Activated naive CD4-positive, alpha-beta T cell treated with anti-CD3 and anti-CD28 coated beads for 36 hours (primary cell): ENCODE measurements at regions not wholly inside any gene's neighbourhood (a gene's known extent, or its start where the extent isn't known, plus 50 kb on each side); places are given as distances from the start of the nearest gene placed in this dataset.

Source experiments
- CTCF ChIA-PET: fragments of 350-600 bp; sonication (Branson Sonifier 250); formaldehyde crosslinking; loops from one replicate; lab custom pipeline; 2021; ENCODE audit warnings: antibody characterized with exemption; lab: Charles Lee
- DNase-seq: peaks from one replicate; pipeline ENCODE4 v3.0.0-alpha.2; 2020
- H3K27ac Mint-ChIP-seq: one replicate; pipeline ENCODE4 v1.8.0; 2021; ENCODE audit warnings: mild to moderate bottlenecking, mixed read lengths
- H3K27me3 Mint-ChIP-seq: one replicate; pipeline ENCODE4 v1.8.0; 2021; ENCODE audit warnings: low read depth, mixed read lengths
- H3K36me3 Mint-ChIP-seq: one replicate; pipeline ENCODE4 v1.8.0; 2021; ENCODE audit warnings: low read depth, mixed read lengths
- H3K4me1 Mint-ChIP-seq: one replicate; pipeline ENCODE4 v1.8.0; 2021; ENCODE audit warnings: low read depth, mixed read lengths
- H3K4me3 Mint-ChIP-seq: one replicate; pipeline ENCODE4 v1.8.0; 2021; ENCODE audit warnings: mild to moderate bottlenecking, moderate library complexity, mixed read lengths
- H3K9me3 Mint-ChIP-seq: one replicate; pipeline ENCODE4 v1.8.0; 2021; ENCODE audit warnings: mixed read lengths
- intact Hi-C: fragments of 100-400 bp; cut with micrococcal nuclease; formaldehyde crosslinking; loops from one replicate; pipeline ENCODE4 v1.15.1; 2023

DNA sequence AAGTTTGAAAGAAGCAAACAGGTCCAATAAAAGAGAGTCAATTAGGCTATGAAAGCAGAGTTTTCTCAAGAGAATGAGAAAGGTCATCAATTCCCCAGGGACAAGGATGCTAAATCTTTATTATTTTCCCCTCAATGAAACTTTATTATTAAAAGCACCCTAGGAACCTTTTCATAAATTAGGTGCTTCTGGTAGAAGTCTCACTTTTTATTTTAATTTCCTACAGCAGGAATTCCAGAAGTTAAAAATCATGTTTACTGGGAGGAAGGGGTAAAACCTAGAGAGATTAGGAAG lies 223.2 kb upstream of the SOX5 start:
- H3K27me3 Mint-ChIP-seq: no peaks in the 10 kb centered on the region
- peaks cover 2% of the 10 kb centered on the region for H3K4me1 Mint-ChIP-seq
- H3K36me3 Mint-ChIP-seq: no peaks in the 10 kb centered on the region
- H3K9me3 Mint-ChIP-seq: peaks cover 5% of the 10 kb centered on the region
- DNase-seq: no peak
- CTCF ChIA-PET: no interaction called here
- no peak overlapping the region for H3K27ac Mint-ChIP-seq
- H3K4me3 Mint-ChIP-seq: no peak overlapping the region
- intact Hi-C loops: no loop called here

DNA sequence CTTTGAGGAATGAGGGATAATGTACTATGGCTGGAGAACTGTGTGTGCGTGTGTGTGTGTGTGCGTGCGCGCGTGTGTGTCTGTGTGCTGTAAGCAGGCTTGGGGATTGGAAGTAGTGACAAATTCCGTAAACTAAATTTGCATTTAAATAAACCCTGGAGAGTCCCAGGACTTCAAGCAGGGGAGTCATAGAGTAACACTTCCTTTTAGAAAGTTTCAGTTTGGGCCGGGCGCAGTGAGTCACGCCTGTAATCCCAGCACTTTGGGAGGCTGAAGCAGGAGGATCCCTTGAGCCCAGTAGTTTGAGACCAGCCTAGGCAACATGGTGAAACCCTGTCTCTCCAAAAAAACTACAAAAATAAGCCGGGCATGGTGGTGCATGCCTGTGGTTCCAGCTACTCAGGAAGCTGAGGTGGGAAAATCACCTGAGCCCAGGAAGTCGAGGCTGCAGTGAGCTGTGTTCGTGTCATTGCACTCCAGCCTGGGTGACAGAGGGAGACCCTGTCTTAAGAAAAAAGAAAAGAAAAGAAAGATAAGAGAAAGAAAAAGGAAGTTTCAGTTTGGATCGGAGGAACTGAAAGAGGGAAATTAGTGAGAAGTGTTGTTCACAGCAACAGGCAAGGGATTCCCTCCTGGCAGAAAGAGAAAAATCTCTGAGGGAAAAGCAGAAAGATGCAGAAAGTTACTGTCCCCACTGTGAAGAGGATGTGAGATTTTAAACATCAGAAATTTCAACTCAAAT lies 222.7 kb upstream of the SOX5 start:
- intact Hi-C loops: no loop called here
- Mint-ChIP-seq H3K9me3 (peaks cover 5% of the 10 kb centered on the region), H3K27ac (no peak overlapping the region), H3K36me3 (no peaks in the 10 kb centered on the region), H3K4me3 (no peak overlapping the region), H3K4me1 (peaks cover 2% of the 10 kb centered on the region), H3K27me3 (no peaks in the 10 kb centered on the region)
- CTCF ChIA-PET: no interaction called here
- no peak for DNase-seq

DNA sequence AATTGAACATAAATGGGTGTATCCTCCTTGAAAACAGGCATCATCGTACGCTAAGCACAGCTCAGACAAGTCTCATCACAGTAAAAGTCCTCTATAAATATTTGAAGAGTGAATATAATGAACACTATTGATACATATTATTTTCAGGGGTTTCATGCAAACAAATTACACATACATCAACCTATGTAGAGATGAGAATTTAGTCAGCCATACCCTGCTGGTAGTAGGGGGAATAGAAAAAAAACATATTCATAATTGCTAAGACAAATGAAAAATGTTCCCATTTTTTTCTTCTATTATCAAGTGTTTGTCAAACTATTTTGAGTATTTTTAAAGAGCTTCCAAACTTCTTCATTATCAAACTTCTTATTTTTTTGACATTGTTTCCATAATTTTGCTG lies 205.6 kb upstream of the SOX5 start:
- H3K36me3 Mint-ChIP-seq: no peaks in the 10 kb centered on the region
- H3K27me3 Mint-ChIP-seq: no peaks in the 10 kb centered on the region
- H3K4me1 Mint-ChIP-seq: no peaks in the 10 kb centered on the region
- intact Hi-C loops: no loop called here
- DNase-seq: no peak
- H3K9me3 Mint-ChIP-seq: peaks cover 3% of the 10 kb centered on the region
- no peak overlapping the region for H3K27ac Mint-ChIP-seq
- H3K4me3 Mint-ChIP-seq: no peak overlapping the region
- CTCF ChIA-PET: no interaction called here

DNA sequence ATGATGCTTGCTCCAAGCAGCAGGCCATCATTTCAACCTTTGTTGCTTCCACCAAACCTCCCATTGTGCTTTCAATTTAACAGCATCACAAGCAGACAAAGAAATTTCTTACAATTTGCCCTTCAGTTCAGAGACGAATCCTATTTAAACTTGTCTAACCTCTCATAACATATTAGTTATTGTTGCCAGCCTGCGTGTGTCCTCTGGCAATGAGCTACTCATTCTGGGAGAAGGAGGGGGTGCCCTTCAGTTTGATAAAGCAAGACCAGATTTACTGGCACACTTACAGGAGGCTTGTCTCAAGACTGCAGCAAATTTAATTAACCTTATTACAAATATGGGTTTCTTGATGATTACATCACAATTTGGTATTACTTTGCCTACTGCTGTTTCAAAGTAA lies 203.6 kb upstream of the SOX5 start:
- intact Hi-C loops: no loop called here
- H3K27me3 Mint-ChIP-seq: no peaks in the 10 kb centered on the region
- no peak overlapping the region for H3K4me3 Mint-ChIP-seq
- H3K9me3 Mint-ChIP-seq: peaks cover 3% of the 10 kb centered on the region
- H3K27ac Mint-ChIP-seq: no peak overlapping the region
- no peaks in the 10 kb centered on the region for H3K4me1 Mint-ChIP-seq
- CTCF ChIA-PET: no interaction called here
- no peak for DNase-seq
- H3K36me3 Mint-ChIP-seq: no peaks in the 10 kb centered on the region

DNA sequence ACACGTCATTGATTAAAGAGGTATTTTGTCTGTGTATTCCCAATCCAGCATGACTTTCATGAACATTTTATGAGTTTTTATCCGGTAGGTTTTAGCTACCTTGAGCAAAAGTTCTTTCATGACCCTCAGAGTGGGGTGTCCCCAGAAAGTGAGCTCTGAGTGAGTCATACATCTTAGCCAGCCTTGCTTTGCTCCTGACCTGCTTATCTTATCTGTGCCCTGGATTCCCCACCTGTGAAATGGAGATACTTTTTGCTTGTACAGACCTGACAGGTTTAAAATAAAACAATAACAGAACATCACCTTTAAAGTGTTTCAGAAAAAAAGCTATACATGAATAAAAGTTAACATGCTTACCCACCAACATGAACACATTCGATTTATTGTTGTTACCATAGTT lies 202.8 kb upstream of the SOX5 start:
- Mint-ChIP-seq H3K4me1 (no peaks in the 10 kb centered on the region), H3K27ac (no peak overlapping the region), H3K27me3 (no peaks in the 10 kb centered on the region), H3K36me3 (no peaks in the 10 kb centered on the region), H3K4me3 (no peak overlapping the region), H3K9me3 (peaks cover 3% of the 10 kb centered on the region)
- CTCF ChIA-PET: no interaction called here
- DNase-seq: no peak
- intact Hi-C loops: no loop called here

DNA sequence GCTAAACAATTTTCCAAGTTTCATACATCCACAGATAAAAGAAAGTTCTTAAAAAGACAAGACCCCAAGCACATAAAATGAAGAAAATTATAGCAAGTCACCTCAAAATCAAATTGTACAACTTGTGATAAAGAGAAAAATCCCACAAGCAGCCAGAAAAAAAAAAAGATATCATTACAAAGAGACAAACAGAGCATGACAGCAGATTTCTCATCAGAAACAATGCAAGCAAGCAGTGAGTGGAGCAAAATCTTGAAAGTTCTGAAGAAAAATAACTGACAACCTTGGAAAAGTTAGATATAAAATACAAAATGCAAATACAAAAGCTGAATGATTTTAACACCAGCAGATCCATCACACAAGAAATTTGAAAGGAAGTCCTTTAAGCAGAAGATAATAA lies 194.5 kb upstream of the SOX5 start:
- H3K27ac Mint-ChIP-seq: no peak overlapping the region
- intact Hi-C loops: no loop called here
- H3K36me3 Mint-ChIP-seq: no peaks in the 10 kb centered on the region
- H3K4me1 Mint-ChIP-seq: no peaks in the 10 kb centered on the region
- no peak for DNase-seq
- H3K9me3 Mint-ChIP-seq: no peaks in the 10 kb centered on the region
- CTCF ChIA-PET: no interaction called here
- no peak overlapping the region for H3K4me3 Mint-ChIP-seq
- H3K27me3 Mint-ChIP-seq: no peaks in the 10 kb centered on the region

DNA sequence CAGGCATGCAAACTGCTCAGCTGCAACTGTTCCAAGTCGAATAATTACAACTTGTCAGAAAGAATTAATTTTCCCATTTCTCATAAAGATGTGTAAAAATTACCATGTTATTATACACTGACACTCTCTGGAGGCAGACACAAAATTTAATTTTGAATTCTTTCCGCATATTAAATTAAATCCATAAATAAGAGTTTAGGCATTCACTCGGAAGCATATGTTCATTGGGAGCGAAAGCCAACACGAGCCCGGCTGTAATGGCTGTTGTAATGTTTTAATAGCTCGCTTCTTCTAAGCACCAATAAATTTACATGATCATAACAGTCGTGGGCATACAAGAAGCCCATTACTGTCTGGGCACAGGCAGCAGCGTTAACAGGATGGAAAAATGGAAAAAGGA lies 189.6 kb upstream of the SOX5 start:
- H3K4me1 Mint-ChIP-seq: no peaks in the 10 kb centered on the region
- CTCF ChIA-PET: no interaction called here

DNA sequence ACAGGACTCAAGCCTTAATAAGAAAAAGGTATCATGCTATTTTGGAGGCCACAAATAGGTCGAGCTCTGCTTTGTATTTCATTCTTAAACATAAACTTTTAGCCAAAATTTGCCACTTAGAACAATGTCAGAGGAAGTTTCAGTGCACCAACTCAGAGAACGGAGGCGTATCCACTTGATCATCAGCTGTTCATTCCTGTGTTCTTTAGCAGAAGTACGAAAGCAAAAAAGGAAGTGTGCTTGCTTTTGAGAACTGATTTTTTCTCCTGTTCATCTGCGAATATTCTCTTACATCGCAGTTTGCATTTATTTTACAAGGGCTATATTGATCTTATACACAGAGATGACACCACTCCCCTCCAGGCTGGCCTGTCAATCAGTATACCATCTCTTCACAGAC lies 188.6 kb upstream of the SOX5 start:
- CTCF ChIA-PET: no interaction called here
- H3K9me3 Mint-ChIP-seq: no peaks in the 10 kb centered on the region
- H3K27me3 Mint-ChIP-seq: no peaks in the 10 kb centered on the region
- DNase-seq: no peak
- H3K4me1 Mint-ChIP-seq: no peaks in the 10 kb centered on the region
- H3K36me3 Mint-ChIP-seq: no peaks in the 10 kb centered on the region
- H3K4me3 Mint-ChIP-seq: no peak overlapping the region
- intact Hi-C loops: no loop called here
- no peak overlapping the region for H3K27ac Mint-ChIP-seq

More for the DNA sequence above, 189.6 kb upstream of the SOX5 start:
- Mint-ChIP-seq H3K27ac (no peak overlapping the region), H3K36me3 (no peaks in the 10 kb centered on the region), H3K4me3 (no peak overlapping the region), H3K27me3 (no peaks in the 10 kb centered on the region), H3K9me3 (no peaks in the 10 kb centered on the region)
- intact Hi-C loops: no loop called here
- no peak for DNase-seq

DNA sequence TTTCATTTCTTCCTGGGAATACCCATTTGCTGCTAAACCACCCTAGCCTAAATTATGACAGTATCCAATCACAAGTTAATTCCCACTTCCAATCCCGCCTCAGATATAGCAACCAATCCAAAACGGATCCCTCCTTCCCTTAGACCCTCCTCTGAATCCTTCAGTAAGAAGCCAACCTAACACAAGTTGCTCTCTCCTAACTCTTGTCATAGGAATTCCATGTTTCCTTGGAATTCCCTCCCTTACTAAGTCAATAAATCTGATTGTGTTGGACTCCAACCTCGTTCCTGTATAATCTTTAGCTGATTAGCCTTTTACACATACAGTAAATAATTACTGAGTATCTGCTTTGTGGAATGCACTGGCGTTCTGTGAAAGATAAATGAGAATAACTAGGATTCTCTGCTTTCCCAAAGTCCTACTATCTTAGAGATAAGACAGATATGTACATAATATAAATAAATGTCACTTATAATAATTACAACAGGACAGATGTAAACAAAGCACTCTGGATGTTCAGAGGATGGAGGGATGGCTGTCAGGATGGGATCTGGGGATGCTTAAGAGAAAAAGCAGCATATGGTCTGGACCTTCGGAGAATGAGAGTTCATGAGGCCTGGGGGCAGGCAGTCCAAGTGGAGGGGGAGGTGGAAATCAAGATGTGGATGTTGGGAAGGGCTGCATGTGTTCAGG lies 185.8 kb upstream of the SOX5 start:
- CTCF ChIA-PET: no interaction called here
- intact Hi-C loops: no loop called here
- H3K36me3 Mint-ChIP-seq: no peaks in the 10 kb centered on the region
- no peak overlapping the region for H3K4me3 Mint-ChIP-seq
- H3K27me3 Mint-ChIP-seq: no peaks in the 10 kb centered on the region
- H3K27ac Mint-ChIP-seq: no peak overlapping the region
- no peak for DNase-seq
- H3K9me3 Mint-ChIP-seq: no peaks in the 10 kb centered on the region
- H3K4me1 Mint-ChIP-seq: no peaks in the 10 kb centered on the region

DNA sequence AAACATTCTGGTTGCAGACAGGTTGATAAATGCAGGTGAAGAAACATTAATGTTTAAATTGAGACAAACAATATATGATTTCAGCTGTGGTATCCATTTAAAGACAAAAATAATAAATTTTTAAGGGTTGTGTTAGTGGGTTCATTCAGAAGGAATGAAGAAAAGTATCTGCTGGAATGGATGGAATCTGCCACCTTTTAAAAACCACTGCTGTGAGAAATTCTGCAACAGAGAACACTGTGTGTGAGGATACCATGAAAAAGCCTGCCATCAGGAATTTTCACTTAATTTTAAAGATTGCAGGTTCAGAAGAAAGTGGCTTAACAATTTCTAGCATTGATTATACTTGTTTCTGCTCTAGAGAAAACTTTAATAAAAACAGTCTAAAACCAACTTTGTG lies 184.6 kb upstream of the SOX5 start:
- no peak for DNase-seq
- Mint-ChIP-seq H3K4me1 (no peaks in the 10 kb centered on the region), H3K27me3 (no peaks in the 10 kb centered on the region), H3K9me3 (no peaks in the 10 kb centered on the region), H3K27ac (no peak overlapping the region), H3K4me3 (no peak overlapping the region), H3K36me3 (no peaks in the 10 kb centered on the region)
- CTCF ChIA-PET: no interaction called here
- intact Hi-C loops: no loop called here

DNA sequence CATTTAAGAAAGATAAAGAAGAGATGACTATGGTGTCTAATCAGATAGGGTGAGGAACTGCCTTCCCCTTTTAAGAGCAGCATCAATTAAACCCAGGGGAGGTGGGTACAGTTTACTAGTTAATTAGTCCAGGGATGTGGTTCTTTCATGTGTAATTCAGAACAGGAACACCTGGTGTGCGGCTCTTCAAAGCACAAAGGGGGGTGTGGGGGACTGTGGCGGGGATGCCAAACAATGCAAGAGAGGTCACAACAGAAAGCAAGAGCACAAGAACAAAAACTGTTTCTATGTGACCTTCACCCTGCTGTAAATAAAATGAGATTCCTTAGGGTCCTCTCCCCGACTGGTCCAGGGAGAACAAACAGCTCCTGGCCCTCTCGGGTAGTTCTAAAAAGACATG lies 183.9 kb upstream of the SOX5 start:
- DNase-seq: no peak
- Mint-ChIP-seq H3K36me3 (no peaks in the 10 kb centered on the region), H3K27ac (no peak overlapping the region), H3K4me1 (no peaks in the 10 kb centered on the region), H3K27me3 (no peaks in the 10 kb centered on the region), H3K9me3 (no peaks in the 10 kb centered on the region), H3K4me3 (no peak overlapping the region)
- CTCF ChIA-PET: no interaction called here
- intact Hi-C loops: no loop called here

DNA sequence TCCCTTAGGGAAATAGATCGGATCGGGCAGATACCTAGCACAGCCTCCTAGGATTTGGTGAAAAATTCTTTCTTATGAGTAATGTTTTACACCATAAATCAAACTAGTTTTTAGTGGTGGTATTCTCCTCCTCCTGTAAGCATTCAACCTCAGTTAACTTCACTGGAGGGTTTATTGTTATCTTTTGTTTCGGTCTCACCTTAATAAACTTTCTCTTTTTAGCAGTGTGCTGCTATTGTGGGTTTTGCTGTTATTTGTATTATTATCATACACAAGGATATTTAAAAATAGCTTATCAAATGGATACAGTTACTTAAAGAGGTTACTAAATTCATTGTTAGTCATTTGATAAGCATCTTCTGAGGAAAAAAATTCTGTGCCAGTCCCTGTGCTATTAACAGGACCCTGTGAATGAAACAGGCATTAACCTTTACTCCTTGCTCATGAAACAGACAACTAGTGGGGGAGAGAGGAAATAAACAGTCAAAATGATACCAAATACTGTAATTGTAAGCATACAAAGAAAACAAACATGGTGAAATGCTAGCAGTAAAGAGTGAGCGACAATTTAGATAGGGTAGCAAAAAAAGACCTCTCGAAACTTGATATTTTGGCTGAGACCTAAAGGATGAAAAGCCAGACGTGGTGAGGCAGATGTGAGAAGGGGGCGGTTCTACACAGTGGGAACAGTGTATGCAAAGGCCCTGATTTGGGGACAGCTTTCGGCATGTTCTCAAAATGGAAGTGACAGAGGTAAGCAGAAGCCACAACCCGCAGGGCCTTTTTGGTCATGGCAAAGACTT lies 178.7 kb upstream of the SOX5 start:
- Mint-ChIP-seq H3K36me3 (no peaks in the 10 kb centered on the region), H3K27ac (no peak overlapping the region), H3K4me3 (no peak overlapping the region), H3K4me1 (no peaks in the 10 kb centered on the region), H3K27me3 (no peaks in the 10 kb centered on the region), H3K9me3 (no peaks in the 10 kb centered on the region)
- CTCF ChIA-PET: no interaction called here
- intact Hi-C loops: no loop called here
- no peak for DNase-seq

DNA sequence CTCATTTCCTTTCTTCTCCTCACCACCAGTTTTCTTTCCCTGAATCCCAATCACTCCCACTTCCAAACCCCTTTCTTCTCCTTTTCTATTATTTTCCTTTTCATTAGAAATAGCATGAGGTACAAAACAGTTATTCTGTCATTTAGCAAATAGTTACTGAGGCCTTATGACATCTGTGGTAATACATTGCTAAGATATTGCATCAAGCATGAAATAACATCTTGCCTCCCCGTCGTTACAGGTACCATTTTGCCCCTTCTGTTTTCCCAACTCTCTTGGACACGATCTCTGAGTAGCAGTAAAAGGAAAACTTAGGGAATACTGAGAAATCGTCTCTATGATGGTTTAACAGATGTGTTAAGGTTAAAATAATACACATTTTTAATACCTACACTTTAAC lies 175.8 kb upstream of the SOX5 start:
- H3K9me3 Mint-ChIP-seq: no peaks in the 10 kb centered on the region
- intact Hi-C loops: no loop called here
- no peaks in the 10 kb centered on the region for H3K36me3 Mint-ChIP-seq
- no peaks in the 10 kb centered on the region for H3K27me3 Mint-ChIP-seq
- CTCF ChIA-PET: no interaction called here
- no peaks in the 10 kb centered on the region for H3K4me1 Mint-ChIP-seq
- no peak for DNase-seq
- no peak overlapping the region for H3K27ac Mint-ChIP-seq
- no peak overlapping the region for H3K4me3 Mint-ChIP-seq
